Gastrocnemius medialis (tissue), 4 donors: ENCODE measurements at regions not wholly inside any gene's neighbourhood (a gene's known extent, or its start where the extent isn't known, plus 50 kb on each side); places are given as distances from the start of the nearest gene placed in this dataset.
"Not testable (repeated sequence)": the region's sequence is repeated elsewhere in the genome, so short reads cannot be mapped to it uniquely, and the experiment has no call there.

Source experiments
- ATAC-seq, 2 donors: fragments of 150-250 bp; one replicate each; pipeline ENCODE4 v1.9.1; 2016
- DNase-seq, 2 donors: peaks; one replicate each; pipeline ENCODE4 v3.0.0-alpha.2; 2019
- H3K27ac ChIP-seq, 4 donors: fragments of 200-600 bp; sonication (generic); 1 replicate in 1 of 4; 2 replicates in 3 of 4; pipeline ENCODE4 v1.5.1; 2016 to 2018; ENCODE audit warnings: mild to moderate bottlenecking in 2 of 4, moderate library complexity in 1 of 4
- H3K27me3 ChIP-seq, 3 donors: fragments of 200-600 bp; sonication (generic) in 2 of 3; 1 replicate in 1 of 3; 2 replicates in 2 of 3; pipeline versions ENCODE4 v1.5.1 to v1.6.0; 2016 to 2019; ENCODE audit warnings: mild to moderate bottlenecking in 1 of 3, moderate library complexity in 1 of 3
- H3K36me3 ChIP-seq, 2 donors: fragments of 200-600 bp; sonication (generic) in 1 of 2; one replicate each; pipeline ENCODE4 v1.5.1; 2017 to 2018
- H3K4me1 ChIP-seq, 2 donors: fragments of 200-600 bp; sonication (generic) in 1 of 2; one replicate each; pipeline ENCODE4 v1.5.1; 2016 to 2017; ENCODE audit warnings: mild to moderate bottlenecking in 2 of 2
- H3K4me3 ChIP-seq, 4 donors: fragments of 200-600 bp; sonication (generic) in 3 of 4; 1 replicate in 1 of 4; 2 replicates in 3 of 4; pipeline ENCODE4 v1.5.1; 2016 to 2019; ENCODE audit warnings: mild to moderate bottlenecking in 2 of 4
- H3K9me3 ChIP-seq, 3 donors: fragments of 200-600 bp; sonication (generic) in 2 of 3; 1 replicate in 1 of 3; 2 replicates in 2 of 3; pipeline ENCODE4 v1.5.1; 2016 to 2019
- CTCF ChIP-seq, 5 experiments: fragments of 450-650 bp in 3 of 5; fragments of 200-600 bp in 2 of 5; sonication (generic) in 2 of 5; IDR thresholded peaks in 4 of 5; conservative IDR thresholded peaks in 1 of 5; 1 replicate in 4 of 5; 2 replicates in 1 of 5; pipeline ENCODE4 v1.5.1; 2016 to 2019; ENCODE audit warnings: antibody characterized with exemption in 5 of 5, mild to moderate bottlenecking in 3 of 5, moderate library complexity in 3 of 5
- POLR2A ChIP-seq, 2 donors: fragments of 450-650 bp; IDR thresholded peaks; one replicate each; pipeline ENCODE4 v1.6.1; 2017; ENCODE audit warnings: antibody characterized with exemption in 2 of 2, mild to moderate bottlenecking in 2 of 2, moderate library complexity in 2 of 2
- in situ Hi-C, 4 donors: fragments of 200-750 bp; cut with MboI; loops; one replicate each; pipeline versions ENCODE4 v1.15.0 to v1.8.0; 2017; ENCODE audit warnings: low sequenced_read_pairs in 4 of 4
- intact Hi-C: fragments of 100-400 bp; cut with DNase I; formaldehyde crosslinking; loops from one replicate; pipeline ENCODE4 v1.15.1; 2023; ENCODE audit warnings: low total_unique reads

- Histone ChIP-seq H3K9me3 (no peaks in the 10 kb centered on the region), H3K27me3 (no peaks in the 10 kb centered on the region), H3K4me1 (no peaks in the 10 kb centered on the region), H3K4me3 (no peak overlapping the region), H3K36me3 (no peaks in the 10 kb centered on the region), H3K27ac (no peak overlapping the region)
- no peak for ATAC-seq
- no peak for DNase-seq
- TF ChIP-seq POLR2A (IDR thresholded peaks at IDR 0.05) (no peak), CTCF (IDR thresholded peaks at IDR 0.05 in 4 of 5, conservative IDR thresholded peaks at IDR 0.05 in 1 of 5) (no peak)
- intact Hi-C loops (no loop called here), in situ Hi-C loops (no loop called here)
Measured at GRCh38 chr3:147304756-147305155, 101.6 kb downstream of the ZIC4 start.

GRCh38 chr3:147301781-147302180 is 104.6 kb downstream of the ZIC4 start:
- no peak for DNase-seq
- H3K4me3 ChIP-seq, result no peak overlapping the region
- no peaks in the 10 kb centered on the region for H3K36me3 ChIP-seq
- no peak overlapping the region for H3K27ac ChIP-seq
- intact Hi-C loops, result no loop called here
- in situ Hi-C loops, result no loop called here
- peaks cover 0 to 11% of the 10 kb centered on the region in 2 donors for H3K4me1 ChIP-seq
- ATAC-seq, result no peak
- TF ChIP-seq POLR2A (IDR thresholded peaks at IDR 0.05), result no peak
- no peaks in the 10 kb centered on the region for H3K27me3 ChIP-seq
- no peaks in the 10 kb centered on the region for H3K9me3 ChIP-seq

GRCh38 chr3:147299656-147300055 is 106.7 kb downstream of the ZIC4 start:
- no peak for ATAC-seq
- TF ChIP-seq POLR2A (IDR thresholded peaks at IDR 0.05), result no peak
- TF ChIP-seq CTCF (IDR thresholded peaks at IDR 0.05 in 4 of 5, conservative IDR thresholded peaks at IDR 0.05 in 1 of 5), result no peak
- intact Hi-C loops, result no loop called here

GRCh38 chr3:147298511-147298982 is 107.8 kb downstream of the ZIC4 start:
- intact Hi-C loops, result no loop called here
- no peaks in the 10 kb centered on the region for H3K9me3 ChIP-seq
- H3K4me3 ChIP-seq, result no peak overlapping the region
- in situ Hi-C loops, result no loop called here
- ATAC-seq, result peak; percentile 50 to 61
- TF ChIP-seq CTCF (IDR thresholded peaks at IDR 0.05 in 4 of 5, conservative IDR thresholded peaks at IDR 0.05 in 1 of 5) (no peak), POLR2A (IDR thresholded peaks at IDR 0.05) (no peak)
- no peaks in the 10 kb centered on the region for H3K27me3 ChIP-seq
- H3K36me3 ChIP-seq, result no peaks in the 10 kb centered on the region
- H3K4me1 ChIP-seq, result peaks cover 0 to 11% of the 10 kb centered on the region in 2 donors
- H3K27ac ChIP-seq, result no peak overlapping the region
- DNase-seq, result no peak

More at GRCh38 chr3:147299656-147300055, 106.7 kb downstream of the ZIC4 start:
- Histone ChIP-seq H3K4me1 (peaks cover 0 to 11% of the 10 kb centered on the region in 2 donors), H3K9me3 (no peaks in the 10 kb centered on the region), H3K27ac (no peak overlapping the region), H3K4me3 (no peak overlapping the region), H3K36me3 (no peaks in the 10 kb centered on the region), H3K27me3 (no peaks in the 10 kb centered on the region)
- in situ Hi-C loops, result no loop called here
- DNase-seq, result no peak

GRCh38 chr3:147297761-147298350 is 108.5 kb downstream of the ZIC4 start:
- no peaks in the 10 kb centered on the region for H3K36me3 ChIP-seq
- no peak for DNase-seq
- in situ Hi-C loops, result no loop called here
- H3K4me1 ChIP-seq, result peaks cover 0 to 11% of the 10 kb centered on the region in 2 donors
- H3K27ac ChIP-seq, result no peak overlapping the region
- TF ChIP-seq CTCF (IDR thresholded peaks at IDR 0.05 in 4 of 5, conservative IDR thresholded peaks at IDR 0.05 in 1 of 5), result no peak
- no peak for TF ChIP-seq POLR2A (IDR thresholded peaks at IDR 0.05)
- no peaks in the 10 kb centered on the region for H3K9me3 ChIP-seq
- no peaks in the 10 kb centered on the region for H3K27me3 ChIP-seq
- H3K4me3 ChIP-seq, result no peak overlapping the region
- no peak for ATAC-seq
- intact Hi-C loops, result no loop called here

- H3K27me3 ChIP-seq, H3K9me3 ChIP-seq, H3K36me3 ChIP-seq, DNase-seq, H3K4me3 ChIP-seq, H3K27ac ChIP-seq, in situ Hi-C loops, intact Hi-C loops, ATAC-seq, H3K4me1 ChIP-seq: not testable (repeated sequence)
Measured at GRCh38 chr3:147287370-147287769, 119.0 kb downstream of the ZIC4 start.
